HAP-1 (cell line): ENCODE measurements at regions not wholly inside any gene's neighbourhood (a gene's known extent, or its start where the extent isn't known, plus 50 kb on each side); places are given as distances from the start of the nearest gene placed in this dataset.
"Not testable (repeated sequence)": the region's sequence is repeated elsewhere in the genome, so short reads cannot be mapped to it uniquely, and the experiment has no call there.

Source experiments
- DNase-seq, 2 experiments: peaks; one replicate each; pipeline ENCODE4 v3.0.0-alpha.2; 2016 to 2020; ENCODE audit warnings: low spot score in 2 of 2
- H3K27me3 ChIP-seq: fragments of 250-450 bp; sonication (Bioruptor Pico); 2 replicates; pipeline ENCODE4 v1.5.1; 2020; ENCODE audit warnings: low read depth, mild to moderate bottlenecking, moderate library complexity
- H3K36me3 ChIP-seq: fragments of 250-450 bp; sonication (Bioruptor Pico); replicated peaks from 2 replicates; pipeline ENCODE4 v1.5.1; 2020; ENCODE audit warnings: mild to moderate bottlenecking
- H3K4me1 ChIP-seq: fragments of 250-450 bp; sonication (Bioruptor Pico); 2 replicates; pipeline ENCODE4 v1.5.1; 2020; ENCODE audit warnings: mild to moderate bottlenecking
- H3K4me3 ChIP-seq: fragments of 250-450 bp; sonication (Bioruptor Pico); 2 replicates; pipeline ENCODE4 v1.5.1; 2020; ENCODE audit warnings: mild to moderate bottlenecking, moderate library complexity
- H3K9me3 ChIP-seq: fragments of 250-450 bp; sonication (Bioruptor Pico); 2 replicates; pipeline ENCODE4 v1.5.1; 2020; ENCODE audit warnings: mild to moderate bottlenecking, moderate library complexity
- in situ Hi-C: fragments of 300-500 bp; cut with MboI; formaldehyde crosslinking; loops from 3 replicates; pipeline ENCODE4 v1.14.3; 2020; ENCODE audit warnings: low sequenced_read_pairs, inconsistent platforms, mixed read lengths

- Histone ChIP-seq H3K4me3 (no peak overlapping the region), H3K9me3 (no peaks in the 10 kb centered on the region), H3K27me3 (no peaks in the 10 kb centered on the region), H3K36me3 (no peaks in the 10 kb centered on the region), H3K4me1 (no peaks in the 10 kb centered on the region)
- DNase-seq = no peak
- in situ Hi-C loops = no loop called here
These were observed 756.5 kb upstream of the AGA start for GRCh38 chr4:178198691-178199090.

- no peaks in the 10 kb centered on the region for H3K9me3 ChIP-seq
- H3K27me3 ChIP-seq = no peaks in the 10 kb centered on the region
- H3K36me3 ChIP-seq = no peaks in the 10 kb centered on the region
- H3K4me3 ChIP-seq = no peak overlapping the region
- in situ Hi-C loops = no loop called here
- DNase-seq = no peak
- H3K4me1 ChIP-seq = no peaks in the 10 kb centered on the region
These were observed 760.2 kb upstream of the AGA start for GRCh38 chr4:178202422-178202821.

- in situ Hi-C loops = no loop called here
- H3K36me3 ChIP-seq = no peaks in the 10 kb centered on the region
These were observed 763.6 kb upstream of the AGA start for GRCh38 chr4:178205826-178206225.

GRCh38 chr4:178215309-178215708, 773.1 kb upstream of the AGA start:
- in situ Hi-C loops = no loop called here
- DNase-seq = no peak
- H3K4me3 ChIP-seq = no peak overlapping the region

More at GRCh38 chr4:178205826-178206225, 763.6 kb upstream of the AGA start:
- Histone ChIP-seq H3K27me3 (no peaks in the 10 kb centered on the region), H3K9me3 (no peaks in the 10 kb centered on the region), H3K4me1 (no peaks in the 10 kb centered on the region), H3K4me3 (no peak overlapping the region)
- no peak for DNase-seq

DNA sequence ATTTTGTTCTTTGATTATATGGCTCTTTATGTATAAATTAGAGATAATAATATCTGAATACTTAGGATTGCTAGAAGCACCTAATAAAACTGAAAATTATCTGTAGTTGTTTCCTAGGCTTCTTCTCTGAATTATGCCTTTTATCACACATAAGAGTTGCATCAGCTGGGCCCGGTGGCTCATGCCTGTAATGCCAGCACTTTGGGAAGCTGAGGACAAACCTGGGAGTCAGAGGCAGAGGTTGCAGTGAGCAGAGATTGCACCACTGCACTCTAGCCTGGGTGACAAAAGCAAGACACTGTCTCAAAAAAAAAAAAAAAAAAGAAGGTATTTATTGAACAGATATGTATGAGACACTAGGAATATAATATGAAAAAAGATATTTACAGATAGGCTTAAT, 773.5 kb upstream of the AGA start:
- no peaks in the 10 kb centered on the region for H3K27me3 ChIP-seq
- H3K9me3 ChIP-seq = no peaks in the 10 kb centered on the region
- no peak for DNase-seq
- H3K4me3 ChIP-seq = no peak overlapping the region
- H3K4me1 ChIP-seq = no peaks in the 10 kb centered on the region
- H3K36me3 ChIP-seq = no peaks in the 10 kb centered on the region
- in situ Hi-C loops = no loop called here

More at GRCh38 chr4:178215309-178215708, 773.1 kb upstream of the AGA start:
- H3K36me3 ChIP-seq = no peaks in the 10 kb centered on the region
- H3K27me3 ChIP-seq = no peaks in the 10 kb centered on the region
- H3K9me3 ChIP-seq = no peaks in the 10 kb centered on the region
- no peaks in the 10 kb centered on the region for H3K4me1 ChIP-seq

DNA sequence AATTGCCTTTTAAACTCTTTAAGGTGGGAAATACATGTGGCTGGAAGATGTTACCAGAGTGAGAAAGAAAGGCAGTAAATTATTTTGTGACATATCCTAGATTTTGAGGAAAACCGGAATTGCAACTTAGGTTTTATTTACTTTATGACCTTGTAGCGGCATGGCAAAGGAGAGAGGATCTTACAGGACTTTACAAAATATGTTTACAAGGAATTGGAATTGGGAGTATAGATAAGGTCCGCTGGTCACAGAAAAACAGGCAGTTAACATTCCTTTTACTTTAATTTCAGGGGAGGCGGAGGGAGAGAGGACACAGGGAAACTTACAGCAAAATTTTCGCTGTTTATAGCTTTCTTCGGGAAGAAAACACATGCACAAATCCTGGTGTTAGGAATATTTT, 784.2 kb upstream of the AGA start:
- H3K4me1 ChIP-seq, H3K9me3 ChIP-seq, H3K36me3 ChIP-seq, in situ Hi-C loops, DNase-seq, H3K27me3 ChIP-seq, H3K4me3 ChIP-seq: not testable (repeated sequence)

DNA sequence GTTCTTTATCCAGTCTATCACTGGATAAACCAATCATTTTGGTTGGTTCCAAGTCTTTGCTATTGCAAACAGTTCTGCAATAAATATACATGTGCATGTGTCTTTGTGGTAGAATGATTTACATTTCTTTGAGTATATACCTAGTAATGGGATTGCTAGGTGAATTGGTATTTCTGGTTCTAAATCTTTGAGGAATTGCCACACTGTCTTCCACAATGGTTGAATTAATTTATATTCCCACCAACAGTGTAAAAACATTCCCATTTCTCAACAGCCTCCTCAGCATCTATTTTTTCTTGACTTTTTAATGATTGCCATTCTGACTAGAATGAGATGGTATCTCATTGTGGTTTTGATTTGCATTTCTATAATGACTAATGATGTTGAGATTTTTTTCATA, 791.7 kb upstream of the AGA start:
- no peak overlapping the region for H3K4me3 ChIP-seq
- no peak for DNase-seq
- no peaks in the 10 kb centered on the region for H3K4me1 ChIP-seq
- no peaks in the 10 kb centered on the region for H3K36me3 ChIP-seq
- H3K9me3 ChIP-seq = no peaks in the 10 kb centered on the region
- in situ Hi-C loops = no loop called here
- no peaks in the 10 kb centered on the region for H3K27me3 ChIP-seq

DNA sequence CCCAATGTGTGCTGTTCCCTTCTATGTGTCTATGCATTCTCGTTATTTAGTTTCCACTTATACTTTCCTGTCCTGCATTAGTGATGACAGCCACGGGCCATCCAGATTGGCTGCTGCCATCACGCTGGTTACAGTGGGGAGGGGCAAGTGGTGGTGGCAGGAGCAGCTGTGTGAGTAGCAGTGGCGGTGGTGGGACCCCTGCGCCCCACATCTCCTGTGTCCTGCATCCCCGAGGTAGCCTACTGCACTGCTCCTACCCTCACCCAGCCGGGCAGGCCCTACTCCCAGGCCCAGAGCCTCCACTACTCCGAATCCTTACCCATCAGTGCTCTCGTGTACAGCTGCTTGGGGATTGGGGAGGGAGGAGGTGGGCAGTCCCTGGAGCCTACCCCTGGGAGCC, 798.7 kb upstream of the AGA start:
- DNase-seq = no peak
- in situ Hi-C loops = no loop called here
- Histone ChIP-seq H3K4me1 (no peaks in the 10 kb centered on the region), H3K9me3 (no peaks in the 10 kb centered on the region), H3K36me3 (no peaks in the 10 kb centered on the region), H3K4me3 (no peak overlapping the region), H3K27me3 (no peaks in the 10 kb centered on the region)

DNA sequence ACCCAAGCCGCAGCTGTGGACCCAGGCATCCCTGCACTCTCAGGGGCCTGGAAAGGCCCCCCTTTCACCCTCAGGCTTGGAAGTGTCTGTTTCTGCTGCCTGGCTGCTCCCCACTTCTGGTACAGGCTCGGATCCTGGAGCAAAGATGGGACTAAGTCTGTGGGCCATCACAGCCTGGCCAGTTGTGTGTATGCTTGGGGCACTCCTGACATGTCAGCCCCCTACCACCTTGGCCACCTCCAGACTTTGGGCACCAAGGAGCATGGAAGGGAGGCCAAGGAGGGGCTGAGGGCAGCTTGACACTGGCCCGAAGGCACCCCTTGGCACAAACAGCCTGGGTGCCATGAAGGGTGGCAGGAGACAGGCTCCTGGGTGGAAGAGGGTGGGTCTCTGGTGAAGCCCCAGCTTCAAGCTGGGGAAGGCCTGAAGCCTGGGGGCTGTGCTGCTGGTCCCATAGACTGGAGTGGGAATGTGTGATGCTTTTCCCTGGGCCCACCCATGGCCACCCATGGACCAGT, 799.4 kb upstream of the AGA start:
- no peaks in the 10 kb centered on the region for H3K36me3 ChIP-seq
- in situ Hi-C loops = no loop called here
- H3K9me3 ChIP-seq = no peaks in the 10 kb centered on the region

DNA sequence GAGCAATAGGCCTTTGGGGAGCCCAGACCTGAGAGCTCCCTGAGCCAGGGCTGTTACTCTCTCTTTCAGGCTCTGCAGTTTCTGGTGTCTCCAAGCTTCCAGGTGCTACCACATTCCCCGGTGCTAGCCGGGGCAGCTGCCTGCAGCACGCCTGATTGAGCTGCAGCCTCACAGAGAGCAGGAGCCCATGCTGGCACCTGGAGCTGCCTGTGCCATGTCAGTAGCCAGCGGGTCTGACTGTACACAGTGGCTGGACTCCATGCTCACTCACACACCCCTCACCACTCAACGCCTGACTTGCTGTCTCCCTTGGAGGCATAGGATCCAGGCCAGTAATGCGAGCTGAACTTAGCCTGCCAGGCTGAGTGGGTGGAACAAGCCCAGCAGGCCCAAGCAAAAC, 800.4 kb upstream of the AGA start:
- H3K9me3 ChIP-seq = no peaks in the 10 kb centered on the region
- H3K4me3 ChIP-seq = no peak overlapping the region
- in situ Hi-C loops = no loop called here
- no peaks in the 10 kb centered on the region for H3K36me3 ChIP-seq
- DNase-seq = no peak
- no peaks in the 10 kb centered on the region for H3K27me3 ChIP-seq
- no peaks in the 10 kb centered on the region for H3K4me1 ChIP-seq

More for the DNA sequence above, 799.4 kb upstream of the AGA start:
- Histone ChIP-seq H3K4me3 (no peak overlapping the region), H3K4me1 (no peaks in the 10 kb centered on the region), H3K27me3 (no peaks in the 10 kb centered on the region)
- no peak for DNase-seq

- Histone ChIP-seq H3K36me3 (no peaks in the 10 kb centered on the region), H3K4me1 (no peaks in the 10 kb centered on the region)
- in situ Hi-C loops = no loop called here
These were observed 802.5 kb upstream of the AGA start for GRCh38 chr4:178244785-178245184.

DNA sequence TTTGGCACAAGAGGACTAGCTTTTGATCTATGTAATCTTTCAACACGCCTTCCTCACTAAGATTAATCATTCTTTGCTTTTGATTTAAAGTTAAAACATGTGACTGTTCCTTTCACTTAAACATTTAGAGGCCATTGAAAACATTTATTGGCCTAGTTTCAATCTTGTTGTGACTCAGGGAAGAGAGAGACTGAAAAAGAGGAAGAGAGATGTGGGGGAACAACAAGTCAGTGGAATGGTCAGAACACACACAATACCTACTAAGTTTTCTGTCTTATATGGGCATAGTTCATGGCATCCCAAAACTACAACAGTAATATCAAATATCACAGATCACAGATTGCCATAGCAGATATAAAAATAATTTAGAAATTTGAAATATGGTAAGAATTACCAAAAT, 812.9 kb upstream of the AGA start:
- Histone ChIP-seq H3K4me3 (no peak overlapping the region), H3K9me3 (no peaks in the 10 kb centered on the region), H3K4me1 (no peaks in the 10 kb centered on the region), H3K36me3 (no peaks in the 10 kb centered on the region), H3K27me3 (no peaks in the 10 kb centered on the region)
- in situ Hi-C loops = no loop called here
- DNase-seq = no peak

More at GRCh38 chr4:178244785-178245184, 802.5 kb upstream of the AGA start:
- no peak for DNase-seq
- Histone ChIP-seq H3K9me3 (no peaks in the 10 kb centered on the region), H3K27me3 (no peaks in the 10 kb centered on the region), H3K4me3 (no peak overlapping the region)

DNA sequence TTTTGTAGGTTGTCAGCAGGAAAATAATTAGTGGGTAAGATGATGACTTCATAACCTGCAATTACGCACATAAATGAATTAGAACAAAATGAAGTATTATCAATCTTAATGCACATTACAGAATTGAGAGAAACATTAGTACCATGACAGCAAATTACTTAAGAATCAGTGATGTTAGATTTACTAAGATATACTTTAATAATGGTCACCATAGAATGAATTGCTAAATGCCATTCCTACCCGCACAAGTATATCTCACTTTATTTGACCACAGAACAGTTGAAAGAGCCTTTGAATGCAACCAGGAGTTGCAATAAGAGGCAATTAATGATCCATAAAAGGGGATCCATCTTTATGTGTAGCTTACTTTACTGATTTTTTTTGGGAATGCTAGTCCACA, 816.4 kb upstream of the AGA start:
- Histone ChIP-seq H3K36me3 (no peaks in the 10 kb centered on the region), H3K4me1 (no peaks in the 10 kb centered on the region), H3K27me3 (no peaks in the 10 kb centered on the region), H3K4me3 (no peak overlapping the region), H3K9me3 (no peaks in the 10 kb centered on the region)
- DNase-seq = no peak
- in situ Hi-C loops = no loop called here

GRCh38 chr4:178259566-178259965, 817.3 kb upstream of the AGA start:
- DNase-seq = no peak
- in situ Hi-C loops = no loop called here
- Histone ChIP-seq H3K4me1 (no peaks in the 10 kb centered on the region), H3K27me3 (no peaks in the 10 kb centered on the region), H3K9me3 (no peaks in the 10 kb centered on the region), H3K4me3 (no peak overlapping the region), H3K36me3 (no peaks in the 10 kb centered on the region)

DNA sequence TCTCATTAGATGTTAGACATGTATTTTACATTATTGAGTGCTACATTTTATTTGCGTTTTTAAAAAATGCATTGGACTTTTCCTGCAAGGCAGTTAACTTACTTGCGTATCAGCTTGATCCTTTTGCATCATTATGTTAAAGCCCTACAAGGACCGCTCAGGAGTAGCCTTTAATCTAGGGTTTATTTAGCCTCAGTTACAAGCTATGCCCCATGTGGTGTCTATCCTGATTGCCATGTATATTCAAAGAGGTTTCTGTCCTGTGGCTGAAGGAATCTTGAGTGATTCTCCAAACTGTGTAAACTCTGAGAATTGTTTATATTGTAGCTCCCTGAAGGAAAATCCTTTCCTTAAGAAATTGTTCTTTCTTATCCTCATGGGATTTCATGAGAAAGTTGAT, 821.8 kb upstream of the AGA start:
- Histone ChIP-seq H3K4me1 (no peaks in the 10 kb centered on the region), H3K27me3 (no peaks in the 10 kb centered on the region), H3K36me3 (no peaks in the 10 kb centered on the region), H3K4me3 (no peak overlapping the region), H3K9me3 (no peaks in the 10 kb centered on the region)
- no peak for DNase-seq
- in situ Hi-C loops = no loop called here
